ENCODE measurements at regions not wholly inside any gene's neighbourhood (a gene's known extent, or its start where the extent isn't known, plus 50 kb on each side); places are given as distances from the start of the nearest gene placed in this dataset.

GRCh38 chr2:15684161-15685039 is 92.7 kb downstream of the DDX1 start:
- H2AFZ ChIP-seq (ENCODE audit: low read length) = no peak overlapping the region
- no peak overlapping the region for H2BK12ac ChIP-seq (ENCODE audit: low read depth, low read length)
- H3K79me2 ChIP-seq (ENCODE audit: control insufficient read depth in 1 of 2, insufficient read depth in 2 of 2, low read length in 2 of 2) = no peaks in the 10 kb centered on the region
- H4K8ac ChIP-seq (ENCODE audit: extremely low read depth, insufficient read depth, low read length) = no peak overlapping the region
- no peak overlapping the region for H3K23ac ChIP-seq (ENCODE audit: insufficient read length)
- H2BK15ac ChIP-seq (ENCODE audit: low read length) = no peak overlapping the region
- H3K4me1 ChIP-seq (replicated peaks in 1 of 4; ENCODE audit: control insufficient read depth in 3 of 4, insufficient read depth in 4 of 4, low read length in 3 of 4) = peaks cover 0 to 2% (median 0%) of the 10 kb centered on the region in 4 experiments; a peak in 2 of 7 replicates
- DNase-seq (ENCODE audit: low read depth in 1 of 2, low spot score in 2 of 2) (no peak), FAIRE-seq (no peak)
- 77% methylated on average over 13 of the region's 13 CpGs; no CpG with 5 or more reads in 1 of the 2 experiments for WGBS, 2 experiments (ENCODE audit: extremely low coverage in 1 of 2, insufficient coverage in 1 of 2, insufficient read length in 1 of 2, insufficient replicate concordance in 2 of 2, low coverage in 1 of 2, low lambda C conversion rate in 2 of 2, missing lambda C conversion rate in 1 of 2)
- no peak overlapping the region for H3K27ac ChIP-seq (ENCODE audit: low read depth, low read length)
- H3K79me1 ChIP-seq (ENCODE audit: low read depth, low read length) = no peaks in the 10 kb centered on the region
- no peak overlapping the region for H2BK20ac ChIP-seq (ENCODE audit: low read length)
- no peaks in the 10 kb centered on the region for H3K23me2 ChIP-seq (ENCODE audit: low read depth, low read length)
- no peak overlapping the region for H2AK5ac ChIP-seq (ENCODE audit: low read depth, low read length)
- H3K14ac ChIP-seq (ENCODE audit: insufficient read length) = no peak overlapping the region
- no peak overlapping the region for H3K4me3 ChIP-seq (ENCODE audit: extremely low read depth in 1 of 4, insufficient read depth in 2 of 4, low read depth in 3 of 4, low read length in 4 of 4)
- ChIA-PET POLR2A (ENCODE audit: partially characterized antibody) (interaction anchor here (1.9 kb wide), 1 partner anchor 63 kb away, joined by 4 read pairs; no protein-coding TSS in a partner anchor), CTCF (ENCODE audit: partially characterized antibody) (interaction anchor here (0.6 to 4.1 kb wide), 3 partner anchors 13 to 705 kb away, joined by 3 to 17 read pairs (median 3); no protein-coding TSS in a partner anchor)
- no peak overlapping the region for H3K4me2 ChIP-seq (ENCODE audit: insufficient read depth in 1 of 2, low read depth in 2 of 2, low read length in 2 of 2)
- peaks cover 0 to 2% (median 0%) of the 10 kb centered on the region in 4 experiments; a peak in 1 of 8 replicates for H3K36me3 ChIP-seq (ENCODE audit: control insufficient read depth in 2 of 4, insufficient read depth in 4 of 4, low read length in 3 of 4)
- H3K4ac ChIP-seq (replicated peaks; ENCODE audit: insufficient read length, low read depth, low read length) = no peak overlapping the region
- peaks cover 8 to 9% of the 10 kb centered on the region in 2 experiments; a peak in 3 of 4 replicates for H3K9me3 ChIP-seq (ENCODE audit: insufficient read depth in 2 of 2, low read depth in 1 of 2, low read length in 1 of 2)
- H3K27me3 ChIP-seq (replicated peaks in 1 of 4; ENCODE audit: control insufficient read depth in 3 of 4, extremely low read depth in 1 of 4, insufficient read depth in 3 of 4, low read length in 3 of 4) = no peaks in the 10 kb centered on the region
- H2BK5ac ChIP-seq (ENCODE audit: low read depth, low read length) = no peak overlapping the region
- no peak overlapping the region for H4K5ac ChIP-seq (ENCODE audit: insufficient read length, low read depth, low read length)
- H3K9ac ChIP-seq (replicated peaks in 1 of 4; ENCODE audit: extremely low read depth in 1 of 4, low read depth in 3 of 4, low read length in 3 of 4) = no peak overlapping the region
- H4K91ac ChIP-seq (replicated peaks; ENCODE audit: insufficient read length, low read length) = no peak overlapping the region
- no peak overlapping the region for H3K56ac ChIP-seq (replicated peaks; ENCODE audit: insufficient read length, low read depth, low read length)
- TF ChIP-seq CBX5 (IDR thresholded peaks at IDR 0.05; ENCODE audit: low read depth, low read length) (no peak), CREB1 (IDR thresholded peaks at IDR 0.05) (no peak), HDAC2 (IDR thresholded peaks at IDR 0.05; ENCODE audit: borderline replicate concordance in 1 of 2, low read depth in 2 of 2, low read length in 2 of 2) (no peak), ATF2 (IDR thresholded peaks at IDR 0.05; ENCODE audit: low read length) (no peak), POLR2A (IDR thresholded peaks at IDR 0.05; ENCODE audit: control extremely low read depth in 1 of 2, low read depth in 2 of 2, low read length in 2 of 2) (no peak), POLR2AphosphoS5 (IDR thresholded peaks at IDR 0.05; ENCODE audit: low read depth, low read length) (no peak), NRF1 (IDR thresholded peaks at IDR 0.05; ENCODE audit: low read depth, low read length) (no peak), USF2 (IDR thresholded peaks at IDR 0.05; ENCODE audit: low read length) (no peak)
- no peak overlapping the region for H3K18ac ChIP-seq (ENCODE audit: extremely low read depth, low read length)
- H2BK120ac ChIP-seq (replicated peaks; ENCODE audit: low read depth, low read length) = no peak overlapping the region
- no peaks in the 10 kb centered on the region for H4K20me1 ChIP-seq (replicated peaks in 1 of 2; ENCODE audit: control insufficient read depth in 1 of 2, insufficient read depth in 2 of 2, low read length in 2 of 2)
